Mammary epithelial cell (primary cell): ENCODE measurements at regions not wholly inside any gene's neighbourhood (a gene's known extent, or its start where the extent isn't known, plus 50 kb on each side); places are given as distances from the start of the nearest gene placed in this dataset.
"Not testable (repeated sequence)": the region's sequence is repeated elsewhere in the genome, so short reads cannot be mapped to it uniquely, and the experiment has no call there.

Experiments
- EZH2 ChIP-seq: IDR thresholded peaks from 2 replicates; pipeline ENCODE4 v1.6.1; 2012; ENCODE audit warnings: low read length, inconsistent platforms, borderline replicate concordance
- TF ChIP-seq, protein P1 (sequence below), 2 donors: IDR thresholded peaks in 1 of 2; conservative IDR thresholded peaks in 1 of 2; 2 replicates each; pipeline ENCODE4 v1.5.1; 2011 to 2012; ENCODE audit warnings: inconsistent platforms in 2 of 2, low read length in 2 of 2, mild to moderate bottlenecking in 2 of 2, control low read depth in 1 of 2, low read depth in 1 of 2; ENCODE audit not compliant: insufficient read depth in 1 of 2; ENCODE audit errors: extremely low read depth in 1 of 2

DNA sequence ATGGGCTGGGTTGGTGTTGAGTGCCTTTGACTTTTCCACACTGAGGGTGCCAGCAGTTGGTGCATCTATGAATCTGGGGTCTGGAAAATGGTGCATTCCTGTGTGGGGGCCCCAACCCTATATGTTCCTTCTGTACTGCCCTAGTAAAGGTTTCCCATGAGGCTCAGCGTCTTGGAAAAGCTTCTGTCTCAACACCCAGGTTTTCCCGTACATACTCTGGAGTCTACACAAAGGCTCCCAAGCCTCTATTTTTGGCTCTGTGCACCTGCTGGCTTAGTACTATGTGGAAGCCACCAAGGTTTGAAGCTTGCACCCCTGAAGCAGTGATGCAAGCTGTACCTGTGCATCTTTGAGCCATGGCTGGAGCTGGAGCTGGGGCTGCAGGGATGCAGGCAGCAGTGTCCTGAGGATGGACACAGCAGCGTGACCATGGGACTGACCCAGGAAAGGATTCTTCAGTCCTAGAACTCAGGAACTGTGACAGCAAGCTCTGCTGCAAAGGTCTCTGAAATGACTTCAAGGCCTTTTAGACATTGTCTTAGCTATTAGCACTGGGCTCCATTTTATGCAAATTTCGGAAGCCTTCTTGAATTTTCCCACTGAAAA lies 282.7 kb downstream of the POTED start:
- TF ChIP-seq, protein P1, sequence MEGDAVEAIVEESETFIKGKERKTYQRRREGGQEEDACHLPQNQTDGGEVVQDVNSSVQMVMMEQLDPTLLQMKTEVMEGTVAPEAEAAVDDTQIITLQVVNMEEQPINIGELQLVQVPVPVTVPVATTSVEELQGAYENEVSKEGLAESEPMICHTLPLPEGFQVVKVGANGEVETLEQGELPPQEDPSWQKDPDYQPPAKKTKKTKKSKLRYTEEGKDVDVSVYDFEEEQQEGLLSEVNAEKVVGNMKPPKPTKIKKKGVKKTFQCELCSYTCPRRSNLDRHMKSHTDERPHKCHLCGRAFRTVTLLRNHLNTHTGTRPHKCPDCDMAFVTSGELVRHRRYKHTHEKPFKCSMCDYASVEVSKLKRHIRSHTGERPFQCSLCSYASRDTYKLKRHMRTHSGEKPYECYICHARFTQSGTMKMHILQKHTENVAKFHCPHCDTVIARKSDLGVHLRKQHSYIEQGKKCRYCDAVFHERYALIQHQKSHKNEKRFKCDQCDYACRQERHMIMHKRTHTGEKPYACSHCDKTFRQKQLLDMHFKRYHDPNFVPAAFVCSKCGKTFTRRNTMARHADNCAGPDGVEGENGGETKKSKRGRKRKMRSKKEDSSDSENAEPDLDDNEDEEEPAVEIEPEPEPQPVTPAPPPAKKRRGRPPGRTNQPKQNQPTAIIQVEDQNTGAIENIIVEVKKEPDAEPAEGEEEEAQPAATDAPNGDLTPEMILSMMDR (conservative IDR thresholded peaks at IDR 0.05 in 1 of 2, IDR thresholded peaks at IDR 0.05 in 1 of 2; ENCODE audit: extremely low read depth in 1 of 2, insufficient read depth in 1 of 2, low read depth in 1 of 2, low read length in 2 of 2), result not testable (repeated sequence)
- not testable (repeated sequence) for TF ChIP-seq EZH2
